ENCODE measurements at regions not wholly inside any gene's neighbourhood (a gene's known extent, or its start where the extent isn't known, plus 50 kb on each side); places are given as distances from the start of the nearest gene placed in this dataset.

DNA sequence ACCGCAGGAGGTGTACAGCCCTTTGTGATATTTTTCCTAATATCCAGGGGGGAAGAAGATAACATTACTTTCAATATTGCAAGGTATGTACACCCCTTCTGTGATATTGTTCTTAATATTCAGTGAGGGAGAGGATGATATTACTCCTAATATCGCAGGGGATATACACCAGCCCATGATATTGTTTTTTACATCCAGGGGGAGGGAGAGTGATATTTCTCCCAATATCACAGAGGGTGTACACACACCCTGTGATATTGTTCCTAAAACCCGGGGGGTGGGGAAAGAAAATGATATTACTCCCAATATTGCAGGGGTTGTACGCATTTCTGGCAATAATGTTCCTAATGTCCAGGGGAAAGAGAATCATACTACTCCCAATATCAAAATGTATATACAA, 58.0 kb upstream of the SLC25A48 start:
- Mint-ChIP-seq H3K27ac (ENCODE audit: low read depth, unreplicated experiment) (no peak overlapping the region), H3K27me3 (ENCODE audit: insufficient read depth, unreplicated experiment) (peaks cover 60% of the 10 kb centered on the region), H3K4me1 (ENCODE audit: insufficient read depth, unreplicated experiment) (no peaks in the 10 kb centered on the region), H3K4me3 (ENCODE audit: unreplicated experiment) (no peak overlapping the region), H3K9me3 (ENCODE audit: unreplicated experiment) (no peaks in the 10 kb centered on the region), H3K36me3 (ENCODE audit: insufficient read depth, unreplicated experiment) (no peaks in the 10 kb centered on the region)
- intact Hi-C loops (cut with micrococcal nuclease), result no loop called here
- no TSS peak for BruUV-seq (replicated peaks)
- TF ChIP-seq, protein P1, sequence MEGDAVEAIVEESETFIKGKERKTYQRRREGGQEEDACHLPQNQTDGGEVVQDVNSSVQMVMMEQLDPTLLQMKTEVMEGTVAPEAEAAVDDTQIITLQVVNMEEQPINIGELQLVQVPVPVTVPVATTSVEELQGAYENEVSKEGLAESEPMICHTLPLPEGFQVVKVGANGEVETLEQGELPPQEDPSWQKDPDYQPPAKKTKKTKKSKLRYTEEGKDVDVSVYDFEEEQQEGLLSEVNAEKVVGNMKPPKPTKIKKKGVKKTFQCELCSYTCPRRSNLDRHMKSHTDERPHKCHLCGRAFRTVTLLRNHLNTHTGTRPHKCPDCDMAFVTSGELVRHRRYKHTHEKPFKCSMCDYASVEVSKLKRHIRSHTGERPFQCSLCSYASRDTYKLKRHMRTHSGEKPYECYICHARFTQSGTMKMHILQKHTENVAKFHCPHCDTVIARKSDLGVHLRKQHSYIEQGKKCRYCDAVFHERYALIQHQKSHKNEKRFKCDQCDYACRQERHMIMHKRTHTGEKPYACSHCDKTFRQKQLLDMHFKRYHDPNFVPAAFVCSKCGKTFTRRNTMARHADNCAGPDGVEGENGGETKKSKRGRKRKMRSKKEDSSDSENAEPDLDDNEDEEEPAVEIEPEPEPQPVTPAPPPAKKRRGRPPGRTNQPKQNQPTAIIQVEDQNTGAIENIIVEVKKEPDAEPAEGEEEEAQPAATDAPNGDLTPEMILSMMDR (IDR thresholded peaks at IDR 0.05; ENCODE audit: unreplicated experiment), result no peak
- no peak for DNase-seq (ENCODE audit: unreplicated experiment)
- ChIA-PET POLR2A (no interaction called here), CTCF (no interaction called here)

DNA sequence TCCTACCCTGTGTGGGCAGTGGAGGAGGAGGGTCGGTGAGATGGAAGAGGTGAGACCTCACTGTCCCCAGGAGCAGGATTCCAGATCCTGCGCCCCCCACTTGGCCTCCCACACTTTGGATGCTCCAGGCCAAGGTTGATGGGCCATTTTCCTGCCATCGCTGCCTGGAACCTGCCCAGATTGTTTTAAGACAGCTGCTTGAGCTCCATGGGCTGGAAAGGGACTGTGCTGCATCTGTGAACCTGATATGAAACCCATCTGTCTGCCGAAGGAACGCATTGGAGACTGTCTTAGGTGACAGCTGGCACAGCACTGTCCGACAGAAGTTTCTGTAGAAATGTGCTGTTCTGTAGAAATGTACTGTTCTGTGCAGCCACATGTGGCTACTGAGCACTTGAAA, 72.7 kb upstream of the SLC25A48 start:
- H3K27ac Mint-ChIP-seq (ENCODE audit: low read depth, unreplicated experiment), result no peak overlapping the region
- DNase-seq (ENCODE audit: unreplicated experiment), result no peak
- H3K4me3 Mint-ChIP-seq (ENCODE audit: unreplicated experiment), result no peak overlapping the region
- BruUV-seq (replicated peaks), result no TSS peak
- ChIA-PET POLR2A (no interaction called here), CTCF (interaction anchor here (0.6 kb wide), 1 partner anchor 296 kb away, joined by 3 read pairs; no protein-coding TSS in a partner anchor)
- TF ChIP-seq, protein P1 (IDR thresholded peaks at IDR 0.05; ENCODE audit: unreplicated experiment), result no peak
- no peaks in the 10 kb centered on the region for H3K27me3 Mint-ChIP-seq (ENCODE audit: insufficient read depth, unreplicated experiment)
- intact Hi-C loops (cut with micrococcal nuclease), result no loop called here
- no peaks in the 10 kb centered on the region for H3K9me3 Mint-ChIP-seq (ENCODE audit: unreplicated experiment)
- no peaks in the 10 kb centered on the region for H3K36me3 Mint-ChIP-seq (ENCODE audit: insufficient read depth, unreplicated experiment)
- no peaks in the 10 kb centered on the region for H3K4me1 Mint-ChIP-seq (ENCODE audit: insufficient read depth, unreplicated experiment)

- H3K27me3 Mint-ChIP-seq (ENCODE audit: insufficient read depth, unreplicated experiment), result no peaks in the 10 kb centered on the region
- no peak overlapping the region for H3K27ac Mint-ChIP-seq (ENCODE audit: low read depth, unreplicated experiment)
- no peaks in the 10 kb centered on the region for H3K9me3 Mint-ChIP-seq (ENCODE audit: unreplicated experiment)
- no TSS peak for BruUV-seq (replicated peaks)
- no peak overlapping the region for H3K4me3 Mint-ChIP-seq (ENCODE audit: unreplicated experiment)
- POLR2A ChIA-PET, result no interaction called here
- CTCF ChIA-PET, result interaction anchor here (0.7 kb wide), 1 partner anchor 205 kb away, joined by 4 read pairs; no protein-coding TSS in a partner anchor
- no peak for DNase-seq (ENCODE audit: unreplicated experiment)
- H3K36me3 Mint-ChIP-seq (ENCODE audit: insufficient read depth, unreplicated experiment), result no peaks in the 10 kb centered on the region
- TF ChIP-seq, protein P1 (IDR thresholded peaks at IDR 0.05; ENCODE audit: unreplicated experiment), result no peak
- intact Hi-C loops (cut with micrococcal nuclease), result no loop called here
- H3K4me1 Mint-ChIP-seq (ENCODE audit: insufficient read depth, unreplicated experiment), result no peaks in the 10 kb centered on the region
Observed at GRCh38 chr5:135759149-135759784, 75.2 kb upstream of the SLC25A48 start.

GRCh38 chr5:135753990-135754389, 80.5 kb upstream of the SLC25A48 start:
- Mint-ChIP-seq H3K27me3 (ENCODE audit: insufficient read depth, unreplicated experiment) (no peaks in the 10 kb centered on the region), H3K4me1 (ENCODE audit: insufficient read depth, unreplicated experiment) (no peaks in the 10 kb centered on the region), H3K9me3 (ENCODE audit: unreplicated experiment) (no peaks in the 10 kb centered on the region), H3K27ac (ENCODE audit: low read depth, unreplicated experiment) (no peak overlapping the region), H3K4me3 (ENCODE audit: unreplicated experiment) (no peak overlapping the region), H3K36me3 (ENCODE audit: insufficient read depth, unreplicated experiment) (no peaks in the 10 kb centered on the region)
- POLR2A ChIA-PET, result no interaction called here
- TF ChIP-seq, protein P1 (IDR thresholded peaks at IDR 0.05; ENCODE audit: unreplicated experiment), result no peak
- no TSS peak for BruUV-seq (replicated peaks)
- intact Hi-C loops (cut with micrococcal nuclease), result no loop called here
- DNase-seq (ENCODE audit: unreplicated experiment), result no peak
- CTCF ChIA-PET, result no interaction called here
